Endodermal cell (in vitro differentiated cells): ENCODE measurements at regions not wholly inside any gene's neighbourhood (a gene's known extent, or its start where the extent isn't known, plus 50 kb on each side); places are given as distances from the start of the nearest gene placed in this dataset.
"Not testable (repeated sequence)": the region's sequence is repeated elsewhere in the genome, so short reads cannot be mapped to it uniquely, and the experiment has no call there.

Experiments used
- DNase-seq: peaks from one replicate; pipeline ENCODE4 v3.0.0-alpha.2; 2017
- H3K27ac ChIP-seq: 2 replicates; pipeline ENCODE4 v1.5.1; 2013; ENCODE audit warnings: mild to moderate bottlenecking, low read depth, low read length, moderate library complexity
- H3K27me3 ChIP-seq: 2 replicates; pipeline ENCODE4 v1.6.1; 2013; ENCODE audit warnings: mild to moderate bottlenecking, low read length, moderate library complexity; ENCODE audit not compliant: insufficient read depth, control insufficient read depth, poor library complexity, severe bottlenecking
- H3K36me3 ChIP-seq: 2 replicates; pipeline ENCODE4 v1.7.0; 2013; ENCODE audit warnings: mild to moderate bottlenecking, low read length, moderate library complexity; ENCODE audit not compliant: control insufficient read depth, insufficient read depth
- H3K4me1 ChIP-seq: one replicate; pipeline ENCODE4 v1.7.0; 2013; ENCODE audit warnings: low read length; ENCODE audit not compliant: control insufficient read depth, insufficient read depth
- H3K4me3 ChIP-seq: 2 replicates; pipeline ENCODE4 v1.5.1; 2013; ENCODE audit warnings: mild to moderate bottlenecking, low read length, moderate library complexity
- H3K9ac ChIP-seq: 2 replicates; pipeline ENCODE4 v1.6.1; 2013; ENCODE audit warnings: mild to moderate bottlenecking, low read length, moderate library complexity; ENCODE audit not compliant: poor library complexity, severe bottlenecking; ENCODE audit errors: extremely low read depth
- H3K9me3 ChIP-seq: 2 replicates; pipeline ENCODE4 v1.6.1; 2013; ENCODE audit warnings: mild to moderate bottlenecking, low read length, moderate library complexity; ENCODE audit not compliant: control insufficient read depth
- H3K27ac Mint-ChIP-seq: 2 replicates; pipeline ENCODE4 v1.8.0; 2020; ENCODE audit warnings: mixed read lengths
- H3K27me3 Mint-ChIP-seq: 2 replicates; pipeline ENCODE4 v1.8.0; 2021; ENCODE audit warnings: mild to moderate bottlenecking, mixed read lengths; ENCODE audit not compliant: insufficient read depth
- H3K36me3 Mint-ChIP-seq: 2 replicates; pipeline ENCODE4 v1.8.0; 2020; ENCODE audit warnings: low read depth, mixed read lengths
- H3K4me1 Mint-ChIP-seq: 2 replicates; pipeline ENCODE4 v1.8.0; 2020; ENCODE audit warnings: mixed read lengths
- H3K4me3 Mint-ChIP-seq: 2 replicates; pipeline ENCODE4 v1.8.0; 2020; ENCODE audit warnings: mild to moderate bottlenecking, moderate library complexity, mixed read lengths
- H3K9me3 Mint-ChIP-seq: 2 replicates; pipeline ENCODE4 v1.8.0; 2020; ENCODE audit warnings: mild to moderate bottlenecking, mixed read lengths
- WGBS, 2 experiments: methylation state at CpG; one replicate each; pipeline versions ENCODE4 v1.1.5 to v1.1.7; 2013; ENCODE audit warnings: missing lambda C conversion rate in 2 of 2, mixed read lengths in 1 of 2; ENCODE audit not compliant: insufficient coverage in 1 of 2, insufficient read length in 1 of 2; 5-methylcytosine and 5-hydroxymethylcytosine counted together

GRCh38 chr6:26857289-26857688, 197.7 kb upstream of the ZNF322 start:
- not testable (repeated sequence) for DNase-seq, H3K27ac ChIP-seq, H3K27ac Mint-ChIP-seq, H3K9me3 ChIP-seq, H3K4me1 ChIP-seq, H3K4me3 ChIP-seq, H3K9ac ChIP-seq, H3K27me3 ChIP-seq, H3K36me3 ChIP-seq, H3K36me3 Mint-ChIP-seq, H3K27me3 Mint-ChIP-seq, H3K4me3 Mint-ChIP-seq, H3K9me3 Mint-ChIP-seq, H3K4me1 Mint-ChIP-seq
- WGBS, 2 experiments: no CpG with 5 or more reads among the region's 2 CpGs

DNA sequence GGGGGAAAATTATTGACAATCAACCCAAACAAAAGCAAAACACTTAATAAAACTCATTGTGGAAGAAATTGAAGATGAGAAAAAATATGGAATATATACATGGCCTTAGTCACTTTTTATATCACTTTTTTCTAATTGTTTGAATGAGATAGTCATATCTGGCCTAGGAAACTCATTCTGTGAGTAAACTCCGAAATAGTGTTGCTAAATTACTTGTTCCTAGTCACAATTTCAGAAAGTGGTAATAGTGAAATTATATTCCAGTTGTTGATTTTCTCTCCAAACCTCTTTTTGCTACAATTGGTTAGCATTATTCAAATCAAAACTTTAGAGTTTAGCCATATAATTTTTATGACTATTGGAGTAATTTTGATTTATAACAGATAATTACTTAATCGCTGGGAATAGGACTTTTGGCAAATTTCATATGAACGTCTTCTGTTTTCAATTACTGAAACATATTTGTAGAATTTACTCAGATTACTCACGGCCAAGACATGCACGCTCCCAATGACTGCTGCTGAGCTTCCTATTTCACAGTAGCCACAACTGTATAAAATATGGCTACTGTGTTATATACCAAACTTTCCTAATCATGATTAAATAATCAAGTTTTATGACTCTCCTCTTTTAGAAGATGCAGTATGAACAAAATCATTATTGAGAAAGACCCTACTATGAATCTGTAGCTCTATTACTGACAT, 199.7 kb upstream of the ZNF322 start:
- H3K9me3 Mint-ChIP-seq, H3K4me1 ChIP-seq, H3K27me3 ChIP-seq, H3K4me1 Mint-ChIP-seq, H3K27ac ChIP-seq, H3K4me3 Mint-ChIP-seq, H3K9me3 ChIP-seq, H3K4me3 ChIP-seq, H3K36me3 Mint-ChIP-seq, H3K27ac Mint-ChIP-seq, DNase-seq, H3K9ac ChIP-seq, H3K36me3 ChIP-seq, H3K27me3 Mint-ChIP-seq: not testable (repeated sequence)
- 100% methylated on average over 1 of the region's 5 CpGs; no CpG with 5 or more reads in 1 of the 2 experiments for WGBS, 2 experiments

- H3K4me1 Mint-ChIP-seq, H3K9ac ChIP-seq, H3K4me3 ChIP-seq, H3K36me3 ChIP-seq, H3K27me3 Mint-ChIP-seq, H3K9me3 Mint-ChIP-seq, H3K9me3 ChIP-seq, H3K4me3 Mint-ChIP-seq, H3K36me3 Mint-ChIP-seq, H3K27ac Mint-ChIP-seq, H3K27ac ChIP-seq, DNase-seq, H3K27me3 ChIP-seq, H3K4me1 ChIP-seq: not testable (repeated sequence)
- WGBS, 2 experiments: 86 to 91% methylated on average over 1 of the region's 2 CpGs
These were observed 200.2 kb upstream of the ZNF322 start for GRCh38 chr6:26859771-26860163.

DNA sequence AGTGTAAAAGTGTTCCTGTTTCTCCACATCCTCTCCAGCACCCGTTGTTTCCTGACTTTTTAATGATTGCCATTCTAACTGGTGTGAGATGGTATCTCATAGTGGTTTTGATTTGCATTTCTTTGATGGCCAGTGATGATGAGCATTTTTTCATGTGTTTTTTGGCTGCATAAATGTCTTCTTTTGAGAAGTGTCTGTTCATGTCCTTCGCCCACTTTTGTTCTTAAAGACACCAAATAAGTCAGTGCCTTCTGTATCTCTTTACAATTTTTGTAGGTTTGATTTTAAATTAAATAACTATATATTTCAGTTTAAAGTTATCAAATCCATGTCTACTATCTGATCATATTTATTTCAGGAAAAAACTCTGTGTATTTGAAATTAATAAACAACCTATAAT, 202.4 kb upstream of the ZNF322 start:
- not testable (repeated sequence) for H3K27ac Mint-ChIP-seq

GRCh38 chr6:26863641-26864040, 204.1 kb upstream of the ZNF322 start:
- H3K36me3 ChIP-seq, H3K36me3 Mint-ChIP-seq, H3K27me3 ChIP-seq, H3K4me1 ChIP-seq, H3K4me3 ChIP-seq, H3K9me3 ChIP-seq, H3K27ac Mint-ChIP-seq, H3K4me1 Mint-ChIP-seq, H3K27me3 Mint-ChIP-seq, H3K27ac ChIP-seq, H3K9me3 Mint-ChIP-seq, H3K4me3 Mint-ChIP-seq, H3K9ac ChIP-seq, DNase-seq: not testable (repeated sequence)
- WGBS, 2 experiments: 95 to 100% methylated on average over 2 to 6 of the region's 6 CpGs

More for the DNA sequence above, 202.4 kb upstream of the ZNF322 start:
- H3K4me1 Mint-ChIP-seq, H3K27me3 Mint-ChIP-seq, H3K27ac ChIP-seq, H3K36me3 Mint-ChIP-seq, H3K27me3 ChIP-seq, H3K9ac ChIP-seq, H3K4me1 ChIP-seq, H3K9me3 Mint-ChIP-seq, H3K4me3 ChIP-seq, DNase-seq, H3K36me3 ChIP-seq, H3K4me3 Mint-ChIP-seq, H3K9me3 ChIP-seq: not testable (repeated sequence)
- WGBS, 2 experiments: no CpG with 5 or more reads among the region's 2 CpGs

GRCh38 chr6:26898785-26899184, 239.2 kb upstream of the ZNF322 start:
- Mint-ChIP-seq H3K27ac (peak overlapping the region; percentile 21), H3K36me3 (peaks cover 10% of the 10 kb centered on the region)
- H3K4me3 ChIP-seq, H3K4me1 ChIP-seq, H3K9me3 ChIP-seq, H3K9me3 Mint-ChIP-seq, H3K27me3 Mint-ChIP-seq, H3K9ac ChIP-seq, H3K36me3 ChIP-seq, H3K4me3 Mint-ChIP-seq, H3K27me3 ChIP-seq, H3K27ac ChIP-seq, H3K4me1 Mint-ChIP-seq, DNase-seq: not testable (repeated sequence)
- 95 to 100% methylated on average over 4 to 9 of the region's 9 CpGs for WGBS, 2 experiments

- H3K27me3 ChIP-seq, H3K4me1 Mint-ChIP-seq, H3K9me3 Mint-ChIP-seq, DNase-seq, H3K27ac ChIP-seq, H3K27me3 Mint-ChIP-seq, H3K36me3 ChIP-seq, H3K9me3 ChIP-seq, H3K36me3 Mint-ChIP-seq, H3K4me3 Mint-ChIP-seq, H3K27ac Mint-ChIP-seq, H3K4me1 ChIP-seq, H3K4me3 ChIP-seq, H3K9ac ChIP-seq: not testable (repeated sequence)
- WGBS, 2 experiments: no CpG with 5 or more reads among the region's 2 CpGs
These were observed 264.7 kb upstream of the ZNF322 start for GRCh38 chr6:26924206-26924605.
